GM19455 (cell line): ENCODE measurements at regions not wholly inside any gene's neighbourhood (a gene's known extent, or its start where the extent isn't known, plus 50 kb on each side); places are given as distances from the start of the nearest gene placed in this dataset.

Experiments
- ATAC-seq: cut with Tn5 transposase; IDR thresholded peaks from one replicate; pipeline ENCODE4 v1.9.1; 2021; ENCODE audit not compliant: unreplicated experiment

- no peak for ATAC-seq
Observed at GRCh38 chr14:98231210-98231609, 1040.8 kb downstream of the BCL11B start.

GRCh38 chr14:98233656-98234055 lies 1038.3 kb downstream of the BCL11B start:
- no peak for ATAC-seq

- no peak for ATAC-seq
Observed at GRCh38 chr14:98234208-98234607, 1037.8 kb downstream of the BCL11B start.

- ATAC-seq: no peak
Observed at GRCh38 chr14:98236314-98236713, 1035.7 kb downstream of the BCL11B start.

GRCh38 chr14:98237939-98238338 lies 1034.1 kb downstream of the BCL11B start:
- no peak for ATAC-seq

- ATAC-seq: no peak
Observed at GRCh38 chr14:98240376-98240775, 1031.6 kb downstream of the BCL11B start.

GRCh38 chr14:98242903-98243302 lies 1029.1 kb downstream of the BCL11B start:
- ATAC-seq: no peak

GRCh38 chr14:98243332-98243731 lies 1028.7 kb downstream of the BCL11B start:
- no peak for ATAC-seq

- ATAC-seq: no peak
Observed at GRCh38 chr14:98244162-98244948, 1027.6 kb downstream of the BCL11B start.

GRCh38 chr14:98244966-98245569 lies 1026.9 kb downstream of the BCL11B start:
- ATAC-seq: no peak

- no peak for ATAC-seq
Observed at GRCh38 chr14:98249057-98249456, 1022.9 kb downstream of the BCL11B start.

- ATAC-seq: no peak
Observed at GRCh38 chr14:98249476-98249875, 1022.5 kb downstream of the BCL11B start.

GRCh38 chr14:98252820-98253219 lies 1019.2 kb downstream of the BCL11B start:
- ATAC-seq: no peak

- no peak for ATAC-seq
Observed at GRCh38 chr14:98259881-98260280, 1012.1 kb downstream of the BCL11B start.

- ATAC-seq: no peak
Observed at GRCh38 chr14:98262566-98262965, 1009.4 kb downstream of the BCL11B start.

GRCh38 chr14:98269533-98269932 lies 1002.5 kb downstream of the BCL11B start:
- no peak for ATAC-seq

GRCh38 chr14:98270201-98270600 lies 1001.8 kb downstream of the BCL11B start:
- no peak for ATAC-seq

GRCh38 chr14:98274596-98274995 lies 997.4 kb downstream of the BCL11B start:
- no peak for ATAC-seq

GRCh38 chr14:98278800-98279199 lies 993.2 kb downstream of the BCL11B start:
- ATAC-seq: no peak

GRCh38 chr14:98280436-98280835 lies 991.6 kb downstream of the BCL11B start:
- no peak for ATAC-seq

- no peak for ATAC-seq
Observed at GRCh38 chr14:98288825-98289224, 983.2 kb downstream of the BCL11B start.

- ATAC-seq: no peak
Observed at GRCh38 chr14:98290596-98290995, 981.4 kb downstream of the BCL11B start.

GRCh38 chr14:98292191-98292590 lies 979.8 kb downstream of the BCL11B start:
- no peak for ATAC-seq
